IPS DF 6.9 (cell line): ENCODE measurements at regions not wholly inside any gene's neighbourhood (a gene's known extent, or its start where the extent isn't known, plus 50 kb on each side); places are given as distances from the start of the nearest gene placed in this dataset.

Experiments used
- DNase-seq: peaks from one replicate; pipeline ENCODE4 v3.0.0-alpha.2; 2013; ENCODE audit warnings: low read depth, low spot score
- H3K27ac ChIP-seq: one replicate; pipeline ENCODE4 v1.5.1; 2013; ENCODE audit warnings: low read length, control low read depth
- H3K27me3 ChIP-seq: 2 replicates; pipeline ENCODE4 v1.6.1; 2013; ENCODE audit warnings: mild to moderate bottlenecking, low read length; ENCODE audit not compliant: control insufficient read depth, insufficient read depth
- H3K36me3 ChIP-seq: 2 replicates; pipeline ENCODE4 v1.6.1; 2013; ENCODE audit warnings: low read length; ENCODE audit not compliant: control insufficient read depth, insufficient read depth
- H3K4me1 ChIP-seq: 2 replicates; pipeline ENCODE4 v1.6.1; 2013; ENCODE audit warnings: low read length; ENCODE audit not compliant: control insufficient read depth, insufficient read depth
- H3K4me3 ChIP-seq: 2 replicates; pipeline ENCODE4 v1.5.1; 2013; ENCODE audit warnings: mild to moderate bottlenecking, low read length
- H3K9me3 ChIP-seq: 2 replicates; pipeline ENCODE4 v1.6.1; 2013; ENCODE audit warnings: low read length, inconsistent platforms; ENCODE audit not compliant: control insufficient read depth, insufficient read depth
- WGBS: extraction: QIAGEN DNeasy Blood & Tissue Kit; methylation state at CpG from one replicate; pipeline ENCODE4 v1.1.7; 2013; ENCODE audit warnings: mixed read lengths, missing lambda C conversion rate; ENCODE audit not compliant: insufficient read length, insufficient coverage; 5-methylcytosine and 5-hydroxymethylcytosine counted together

DNA sequence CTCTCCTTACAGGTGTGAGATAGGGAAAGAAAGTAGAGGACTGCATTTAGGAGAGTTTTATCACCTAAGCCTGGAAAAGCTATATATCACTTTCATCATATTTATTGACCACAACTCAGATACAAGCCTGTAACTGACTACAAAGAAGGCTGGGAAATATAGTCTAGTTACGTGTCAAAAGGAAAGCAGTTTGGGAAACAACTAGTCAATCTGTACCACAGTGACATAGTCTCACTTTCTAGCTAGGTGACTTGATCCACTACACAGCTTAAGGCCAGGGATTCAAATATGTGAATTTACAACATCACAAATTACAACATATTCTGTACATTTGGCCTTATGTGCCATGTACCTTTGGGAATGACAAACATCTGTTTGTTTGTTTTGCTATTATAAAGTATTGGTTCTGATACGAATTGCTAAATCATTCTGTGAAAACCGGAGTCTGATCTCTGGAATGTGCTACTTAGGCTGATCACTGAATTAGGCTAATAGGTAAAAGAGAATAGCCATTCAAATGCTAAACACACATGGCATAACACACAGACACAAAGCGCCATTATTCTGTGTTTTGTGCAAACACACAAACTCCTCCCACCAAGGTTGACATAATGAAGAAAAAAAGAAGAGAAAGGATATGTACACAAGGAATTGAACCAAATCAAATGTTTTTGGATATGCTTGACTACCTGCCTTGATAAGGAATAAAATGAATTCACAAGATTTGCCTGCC, 279.8 kb downstream of the DUSP6 start:
- Histone ChIP-seq H3K27me3 (no peaks in the 10 kb centered on the region), H3K27ac (no peak overlapping the region), H3K36me3 (no peaks in the 10 kb centered on the region), H3K4me1 (no peaks in the 10 kb centered on the region; the same call in 1 of the 2 replicates), H3K9me3 (no peaks in the 10 kb centered on the region), H3K4me3 (no peak overlapping the region)
- no peak for DNase-seq
- WGBS, result no CpG with 5 or more reads among the region's 4 CpGs

GRCh38 chr12:89070603-89071002, 281.7 kb downstream of the DUSP6 start:
- Histone ChIP-seq H3K27me3 (no peaks in the 10 kb centered on the region), H3K9me3 (no peaks in the 10 kb centered on the region), H3K36me3 (no peaks in the 10 kb centered on the region), H3K4me1 (no peaks in the 10 kb centered on the region; the same call in 1 of the 2 replicates), H3K4me3 (no peak overlapping the region), H3K27ac (no peak overlapping the region)
- no CpG with 5 or more reads among the region's 1 CpG for WGBS
- DNase-seq, result no peak

GRCh38 chr12:89069431-89069830, 282.9 kb downstream of the DUSP6 start:
- no peaks in the 10 kb centered on the region for H3K27me3 ChIP-seq
- no peaks in the 10 kb centered on the region for H3K9me3 ChIP-seq
- no peak overlapping the region for H3K27ac ChIP-seq
- WGBS, result no CpG with 5 or more reads among the region's 2 CpGs
- no peak for DNase-seq
- H3K4me1 ChIP-seq, result no peaks in the 10 kb centered on the region; the same call in 1 of the 2 replicates
- H3K4me3 ChIP-seq, result no peak overlapping the region
- H3K36me3 ChIP-seq, result no peaks in the 10 kb centered on the region

GRCh38 chr12:89067421-89068187, 284.7 kb downstream of the DUSP6 start:
- Histone ChIP-seq H3K27me3 (no peaks in the 10 kb centered on the region), H3K4me1 (no peaks in the 10 kb centered on the region), H3K4me3 (no peak overlapping the region), H3K27ac (no peak overlapping the region), H3K9me3 (no peaks in the 10 kb centered on the region), H3K36me3 (no peaks in the 10 kb centered on the region)
- no peak for DNase-seq
- WGBS, result no CpG with 5 or more reads among the region's 2 CpGs

GRCh38 chr12:89064780-89065179, 287.5 kb downstream of the DUSP6 start:
- no peaks in the 10 kb centered on the region for H3K4me1 ChIP-seq
- H3K4me3 ChIP-seq, result no peak overlapping the region
- no peak for DNase-seq
- no peaks in the 10 kb centered on the region for H3K9me3 ChIP-seq
- no CpG with 5 or more reads among the region's 3 CpGs for WGBS
- no peak overlapping the region for H3K27ac ChIP-seq
- no peaks in the 10 kb centered on the region for H3K27me3 ChIP-seq
- H3K36me3 ChIP-seq, result no peaks in the 10 kb centered on the region

- WGBS, result no CpG with 5 or more reads among the region's 6 CpGs
- no peaks in the 10 kb centered on the region for H3K27me3 ChIP-seq
- no peak overlapping the region for H3K27ac ChIP-seq
These were observed 288.1 kb downstream of the DUSP6 start for GRCh38 chr12:89064151-89064550.

DNA sequence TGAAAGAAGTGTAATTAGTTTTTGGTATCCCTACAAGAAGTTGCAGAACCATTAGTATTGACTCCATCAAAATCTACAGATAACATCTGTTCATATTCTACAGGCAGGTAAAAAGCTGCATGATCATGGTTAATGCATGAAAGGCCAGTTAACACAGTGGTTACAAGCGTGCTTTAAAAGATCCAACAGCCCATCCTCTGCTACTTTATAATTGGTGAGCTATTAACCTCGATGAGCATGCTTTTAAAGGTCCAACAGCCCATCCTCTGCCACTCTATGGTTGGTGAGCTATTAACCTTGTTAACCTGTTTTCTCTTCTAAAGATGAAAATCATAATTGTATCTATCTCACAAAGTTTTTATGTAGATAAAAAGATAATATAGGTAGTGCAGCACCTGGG, 289.3 kb downstream of the DUSP6 start:
- Histone ChIP-seq H3K27me3 (no peaks in the 10 kb centered on the region), H3K4me3 (no peak overlapping the region), H3K4me1 (no peaks in the 10 kb centered on the region), H3K9me3 (no peaks in the 10 kb centered on the region), H3K36me3 (no peaks in the 10 kb centered on the region), H3K27ac (no peak overlapping the region)
- DNase-seq, result no peak
- no CpG with 5 or more reads among the region's 2 CpGs for WGBS

More at GRCh38 chr12:89064151-89064550, 288.1 kb downstream of the DUSP6 start:
- Histone ChIP-seq H3K4me3 (no peak overlapping the region), H3K4me1 (no peaks in the 10 kb centered on the region), H3K9me3 (no peaks in the 10 kb centered on the region), H3K36me3 (no peaks in the 10 kb centered on the region)
- DNase-seq, result no peak

DNA sequence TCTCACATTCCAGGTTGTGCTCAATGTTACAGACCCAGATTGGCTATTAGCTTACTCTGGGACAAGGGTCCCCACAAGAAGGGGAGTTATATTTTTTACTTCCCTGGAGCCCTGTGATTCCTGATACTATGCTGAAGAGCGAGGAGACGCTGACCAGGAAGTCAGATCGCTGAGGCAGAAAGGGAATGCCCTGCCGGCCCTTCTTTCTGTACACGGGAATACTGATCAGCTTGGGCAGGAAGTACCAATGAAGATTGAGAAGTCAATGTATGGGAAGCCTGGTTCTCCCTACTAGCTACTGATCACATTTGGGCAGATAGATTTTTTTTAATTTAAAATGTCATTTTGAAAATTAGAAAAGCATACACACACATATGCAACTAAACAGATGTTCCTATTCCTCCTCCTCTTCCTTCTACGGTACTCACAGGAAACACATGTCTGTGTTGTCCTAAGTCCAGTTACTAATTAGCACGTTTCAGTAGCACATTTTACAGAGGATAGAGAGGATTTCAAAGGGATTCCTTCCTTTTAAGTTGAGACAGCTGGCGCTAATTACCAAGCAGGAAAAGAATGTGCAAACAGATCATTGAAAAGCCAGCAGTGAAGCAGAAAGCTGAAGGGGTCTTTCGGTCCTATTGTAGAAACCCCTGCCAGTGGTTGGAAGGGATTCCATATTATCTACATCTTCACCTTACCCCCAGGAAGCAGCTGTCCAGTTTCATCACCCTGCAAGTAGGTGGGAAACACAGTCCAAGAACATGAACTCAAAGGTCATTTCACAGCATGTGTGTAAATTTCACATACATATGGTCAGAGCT, 292.4 kb downstream of the DUSP6 start:
- WGBS, result no CpG with 5 or more reads among the region's 9 CpGs
- Histone ChIP-seq H3K4me1 (no peaks in the 10 kb centered on the region), H3K36me3 (no peaks in the 10 kb centered on the region), H3K27ac (no peak overlapping the region), H3K4me3 (no peak overlapping the region), H3K9me3 (no peaks in the 10 kb centered on the region), H3K27me3 (no peaks in the 10 kb centered on the region)
- DNase-seq, result no peak

GRCh38 chr12:89059056-89059455, 293.2 kb downstream of the DUSP6 start:
- no CpG with 5 or more reads among the region's 3 CpGs for WGBS

GRCh38 chr12:89058402-89058801, 293.9 kb downstream of the DUSP6 start:
- Histone ChIP-seq H3K4me1 (no peaks in the 10 kb centered on the region), H3K27ac (no peak overlapping the region), H3K27me3 (no peaks in the 10 kb centered on the region), H3K4me3 (no peak overlapping the region), H3K9me3 (no peaks in the 10 kb centered on the region), H3K36me3 (no peaks in the 10 kb centered on the region)
- no peak for DNase-seq

More at GRCh38 chr12:89059056-89059455, 293.2 kb downstream of the DUSP6 start:
- H3K4me1 ChIP-seq, result no peaks in the 10 kb centered on the region
- no peaks in the 10 kb centered on the region for H3K9me3 ChIP-seq
- DNase-seq, result no peak
- H3K36me3 ChIP-seq, result no peaks in the 10 kb centered on the region
- no peaks in the 10 kb centered on the region for H3K27me3 ChIP-seq
- no peak overlapping the region for H3K27ac ChIP-seq
- H3K4me3 ChIP-seq, result no peak overlapping the region
